Endothelial cell of umbilical vein (primary cell): ENCODE measurements at regions not wholly inside any gene's neighbourhood (a gene's known extent, or its start where the extent isn't known, plus 50 kb on each side); places are given as distances from the start of the nearest gene placed in this dataset.

ENCODE experiments used
- FOS ChIP-seq: IDR thresholded peaks from 2 replicates; pipeline ENCODE4 v1.6.1; 2011; ENCODE audit warnings: mild to moderate bottlenecking, low read length, moderate library complexity, borderline replicate concordance; ENCODE audit not compliant: insufficient read depth
- POLR2A ChIP-seq: IDR thresholded peaks from 2 replicates; pipeline ENCODE4 v1.6.1; 2012; ENCODE audit warnings: low read depth, mild to moderate bottlenecking, control low read depth, low read length
- POLR2AphosphoS5 ChIP-seq: IDR thresholded peaks from 2 replicates; pipeline ENCODE4 v1.6.1; 2012; ENCODE audit warnings: low read depth, mild to moderate bottlenecking, control low read depth, low read length, moderate library complexity; ENCODE audit not compliant: insufficient read depth
- TF ChIP-seq, protein P1 (sequence below), 2 donors: IDR thresholded peaks; 1 replicate in 1 of 2; 2 replicates in 1 of 2; pipeline ENCODE4 v1.5.1; 2011; ENCODE audit warnings: low read length in 2 of 2, mild to moderate bottlenecking in 2 of 2, moderate library complexity in 2 of 2, control low read depth in 1 of 2, inconsistent platforms in 1 of 2, low read depth in 1 of 2; ENCODE audit not compliant: insufficient read depth in 1 of 2; ENCODE audit errors: extremely low read depth in 1 of 2

DNA sequence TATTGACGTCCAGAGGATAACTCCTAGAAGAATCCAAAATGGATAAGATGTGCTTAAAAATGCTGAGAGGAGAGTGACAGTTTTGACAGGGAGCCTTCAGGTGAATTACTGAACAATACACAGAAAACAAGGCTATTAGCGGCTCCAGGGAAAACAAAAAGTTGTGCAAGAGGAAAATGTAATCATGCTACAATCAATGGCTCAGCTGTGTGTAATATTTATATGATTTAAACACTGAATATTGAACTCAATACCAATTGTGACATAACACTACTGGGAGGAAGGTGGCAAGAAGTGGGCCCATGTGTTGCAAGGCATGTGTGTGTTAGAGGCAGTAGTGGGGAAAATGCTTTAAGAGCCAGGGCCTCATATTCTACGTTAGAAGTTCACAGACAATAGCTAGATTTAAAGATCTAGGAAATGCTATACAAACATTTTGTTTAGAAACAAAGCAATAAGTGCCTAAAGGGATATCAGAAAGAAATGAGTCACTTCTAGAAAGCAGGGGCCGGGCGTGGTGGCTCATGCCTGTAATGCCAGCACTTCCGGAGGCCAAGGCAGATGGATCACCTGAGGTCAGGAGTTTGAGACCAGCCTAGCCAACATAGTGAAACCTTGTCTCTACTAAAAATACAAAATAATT lies 253.2 kb upstream of the IRX5 start:
- TF ChIP-seq, protein P1, sequence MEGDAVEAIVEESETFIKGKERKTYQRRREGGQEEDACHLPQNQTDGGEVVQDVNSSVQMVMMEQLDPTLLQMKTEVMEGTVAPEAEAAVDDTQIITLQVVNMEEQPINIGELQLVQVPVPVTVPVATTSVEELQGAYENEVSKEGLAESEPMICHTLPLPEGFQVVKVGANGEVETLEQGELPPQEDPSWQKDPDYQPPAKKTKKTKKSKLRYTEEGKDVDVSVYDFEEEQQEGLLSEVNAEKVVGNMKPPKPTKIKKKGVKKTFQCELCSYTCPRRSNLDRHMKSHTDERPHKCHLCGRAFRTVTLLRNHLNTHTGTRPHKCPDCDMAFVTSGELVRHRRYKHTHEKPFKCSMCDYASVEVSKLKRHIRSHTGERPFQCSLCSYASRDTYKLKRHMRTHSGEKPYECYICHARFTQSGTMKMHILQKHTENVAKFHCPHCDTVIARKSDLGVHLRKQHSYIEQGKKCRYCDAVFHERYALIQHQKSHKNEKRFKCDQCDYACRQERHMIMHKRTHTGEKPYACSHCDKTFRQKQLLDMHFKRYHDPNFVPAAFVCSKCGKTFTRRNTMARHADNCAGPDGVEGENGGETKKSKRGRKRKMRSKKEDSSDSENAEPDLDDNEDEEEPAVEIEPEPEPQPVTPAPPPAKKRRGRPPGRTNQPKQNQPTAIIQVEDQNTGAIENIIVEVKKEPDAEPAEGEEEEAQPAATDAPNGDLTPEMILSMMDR (IDR thresholded peaks at IDR 0.05; ENCODE audit: extremely low read depth in 1 of 2, insufficient read depth in 1 of 2, low read depth in 1 of 2, low read length in 2 of 2), result no peak
- no peak for TF ChIP-seq POLR2A
- no peak for TF ChIP-seq POLR2AphosphoS5
- no peak for TF ChIP-seq FOS
